ENCODE measurements at regions not wholly inside any gene's neighbourhood (a gene's known extent, or its start where the extent isn't known, plus 50 kb on each side); places are given as distances from the start of the nearest gene placed in this dataset.

DNA sequence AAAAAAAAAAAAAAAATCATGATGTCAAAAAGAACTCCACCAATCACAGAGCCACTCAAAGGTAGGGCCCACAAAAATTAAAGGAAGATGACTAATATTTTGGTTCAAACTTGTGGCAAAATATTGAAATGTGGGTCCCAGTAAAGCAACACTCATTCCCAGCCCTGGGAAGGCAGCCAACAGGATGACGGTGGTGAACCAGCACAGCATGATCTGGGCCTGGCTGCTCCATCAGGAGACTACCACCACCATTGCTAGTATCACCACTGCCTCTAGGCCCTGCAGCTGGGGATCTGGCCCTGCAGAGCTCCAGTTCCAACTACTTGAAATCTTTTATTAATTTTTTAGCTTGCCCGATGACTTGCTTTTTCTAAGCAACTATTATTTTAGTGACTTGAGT is 206.8 kb upstream of the ITGA1 start:
- TF ChIP-seq, protein P1, sequence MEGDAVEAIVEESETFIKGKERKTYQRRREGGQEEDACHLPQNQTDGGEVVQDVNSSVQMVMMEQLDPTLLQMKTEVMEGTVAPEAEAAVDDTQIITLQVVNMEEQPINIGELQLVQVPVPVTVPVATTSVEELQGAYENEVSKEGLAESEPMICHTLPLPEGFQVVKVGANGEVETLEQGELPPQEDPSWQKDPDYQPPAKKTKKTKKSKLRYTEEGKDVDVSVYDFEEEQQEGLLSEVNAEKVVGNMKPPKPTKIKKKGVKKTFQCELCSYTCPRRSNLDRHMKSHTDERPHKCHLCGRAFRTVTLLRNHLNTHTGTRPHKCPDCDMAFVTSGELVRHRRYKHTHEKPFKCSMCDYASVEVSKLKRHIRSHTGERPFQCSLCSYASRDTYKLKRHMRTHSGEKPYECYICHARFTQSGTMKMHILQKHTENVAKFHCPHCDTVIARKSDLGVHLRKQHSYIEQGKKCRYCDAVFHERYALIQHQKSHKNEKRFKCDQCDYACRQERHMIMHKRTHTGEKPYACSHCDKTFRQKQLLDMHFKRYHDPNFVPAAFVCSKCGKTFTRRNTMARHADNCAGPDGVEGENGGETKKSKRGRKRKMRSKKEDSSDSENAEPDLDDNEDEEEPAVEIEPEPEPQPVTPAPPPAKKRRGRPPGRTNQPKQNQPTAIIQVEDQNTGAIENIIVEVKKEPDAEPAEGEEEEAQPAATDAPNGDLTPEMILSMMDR (IDR thresholded peaks at IDR 0.05) = no peak
- TF ChIP-seq EZH2 (IDR thresholded peaks at IDR 0.05) (no peak), EZH2phosphoT487 (IDR thresholded peaks at IDR 0.05) (no peak)

All from neural progenitor cell (in vitro differentiated cells).